D721Med (cell line): ENCODE measurements at regions not wholly inside any gene's neighbourhood (a gene's known extent, or its start where the extent isn't known, plus 50 kb on each side); places are given as distances from the start of the nearest gene placed in this dataset.

ENCODE experiments used
- DNase-seq: peaks from one replicate; pipeline ENCODE4 v3.0.0; 2011; ENCODE audit warnings: low spot score; ENCODE audit not compliant: insufficient read length
- FAIRE-seq: peaks from 2 replicates; lab custom pipeline; 2011; peaks lifted over from hg19 to GRCh38; lab: Jason Lieb, UNC
- TF ChIP-seq, protein P1 (sequence below): IDR thresholded peaks from 2 replicates; pipeline ENCODE4 v1.5.1; 2012; ENCODE audit warnings: mild to moderate bottlenecking, control low read depth; ENCODE audit not compliant: insufficient read depth; ENCODE audit errors: missing control alignments

DNA sequence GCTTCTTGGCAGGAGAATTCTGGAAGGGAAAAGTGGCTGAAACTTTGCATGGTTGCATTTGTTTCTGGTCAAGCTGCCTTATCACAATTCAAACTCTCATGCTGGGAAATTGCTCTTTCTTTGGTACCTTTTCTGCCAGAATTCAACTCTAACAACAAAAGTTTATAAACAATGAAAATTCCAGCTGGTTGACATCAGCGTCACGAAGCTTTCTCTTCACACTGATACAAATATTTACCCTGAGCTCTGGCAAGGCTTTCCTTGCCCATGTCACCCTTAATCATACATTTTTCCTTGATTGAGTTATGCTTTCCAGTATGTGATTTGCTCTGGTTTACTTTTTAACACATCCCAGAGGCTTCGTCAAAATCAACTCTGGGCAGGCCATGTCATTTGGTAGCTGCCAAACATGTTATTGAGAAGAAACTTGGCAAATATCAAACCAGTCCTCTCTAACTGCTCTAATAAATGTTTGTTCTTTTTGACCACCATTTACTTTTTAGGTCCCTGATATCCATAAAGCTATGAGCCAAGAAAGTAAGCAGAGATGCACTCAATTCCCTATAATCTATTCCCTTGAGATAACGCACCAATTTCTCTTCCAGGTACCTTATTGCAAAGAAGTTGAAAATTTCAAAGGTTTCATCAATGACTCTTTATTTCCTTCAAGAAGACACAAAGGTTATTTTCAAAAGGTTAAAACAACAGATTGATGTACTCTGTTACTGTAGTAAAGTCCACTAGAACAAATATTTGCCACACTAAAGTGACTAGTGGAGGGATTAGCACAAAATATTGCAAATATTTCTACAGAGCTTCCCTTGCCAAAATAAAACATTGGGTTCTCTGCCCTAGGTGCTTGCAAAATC is 1241.1 kb upstream of the ZEB2 start:
- DNase-seq (no peak), FAIRE-seq (no peak)
- TF ChIP-seq, protein P1, sequence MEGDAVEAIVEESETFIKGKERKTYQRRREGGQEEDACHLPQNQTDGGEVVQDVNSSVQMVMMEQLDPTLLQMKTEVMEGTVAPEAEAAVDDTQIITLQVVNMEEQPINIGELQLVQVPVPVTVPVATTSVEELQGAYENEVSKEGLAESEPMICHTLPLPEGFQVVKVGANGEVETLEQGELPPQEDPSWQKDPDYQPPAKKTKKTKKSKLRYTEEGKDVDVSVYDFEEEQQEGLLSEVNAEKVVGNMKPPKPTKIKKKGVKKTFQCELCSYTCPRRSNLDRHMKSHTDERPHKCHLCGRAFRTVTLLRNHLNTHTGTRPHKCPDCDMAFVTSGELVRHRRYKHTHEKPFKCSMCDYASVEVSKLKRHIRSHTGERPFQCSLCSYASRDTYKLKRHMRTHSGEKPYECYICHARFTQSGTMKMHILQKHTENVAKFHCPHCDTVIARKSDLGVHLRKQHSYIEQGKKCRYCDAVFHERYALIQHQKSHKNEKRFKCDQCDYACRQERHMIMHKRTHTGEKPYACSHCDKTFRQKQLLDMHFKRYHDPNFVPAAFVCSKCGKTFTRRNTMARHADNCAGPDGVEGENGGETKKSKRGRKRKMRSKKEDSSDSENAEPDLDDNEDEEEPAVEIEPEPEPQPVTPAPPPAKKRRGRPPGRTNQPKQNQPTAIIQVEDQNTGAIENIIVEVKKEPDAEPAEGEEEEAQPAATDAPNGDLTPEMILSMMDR = no peak

DNA sequence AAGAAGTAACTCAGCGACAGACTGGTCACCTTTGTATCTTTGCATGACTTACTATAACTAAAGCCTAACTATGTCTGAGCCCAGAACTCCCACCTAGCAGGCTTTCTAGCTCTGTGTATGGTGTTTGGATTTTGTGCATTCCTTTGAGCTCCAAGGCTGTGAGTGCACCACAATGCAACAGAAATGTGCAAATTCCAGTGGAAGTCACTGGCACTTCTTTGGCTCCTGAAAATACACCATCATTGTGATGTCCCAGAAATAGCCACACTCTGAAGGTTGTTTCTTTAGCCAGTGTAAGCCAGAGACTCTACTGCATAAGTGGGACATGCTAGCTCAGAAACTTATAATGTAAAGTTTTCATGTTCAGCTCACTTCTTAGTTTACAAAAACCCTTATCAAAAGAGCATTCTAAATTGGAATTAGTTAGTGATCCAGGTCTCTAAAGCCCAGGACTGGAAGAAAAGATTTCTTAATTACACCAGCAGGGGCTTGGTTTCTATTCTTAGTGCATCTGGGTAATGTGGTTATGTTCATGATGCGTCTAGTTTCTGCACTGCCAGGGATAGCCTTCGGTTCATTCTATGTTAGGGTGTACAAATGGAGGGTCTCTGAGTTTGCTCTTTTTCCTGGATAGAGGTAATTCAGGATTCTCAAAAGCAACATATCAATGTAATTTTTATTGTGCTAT is 1239.5 kb upstream of the ZEB2 start:
- no peak for DNase-seq
- TF ChIP-seq, protein P1 = no peak
- FAIRE-seq = no peak

DNA sequence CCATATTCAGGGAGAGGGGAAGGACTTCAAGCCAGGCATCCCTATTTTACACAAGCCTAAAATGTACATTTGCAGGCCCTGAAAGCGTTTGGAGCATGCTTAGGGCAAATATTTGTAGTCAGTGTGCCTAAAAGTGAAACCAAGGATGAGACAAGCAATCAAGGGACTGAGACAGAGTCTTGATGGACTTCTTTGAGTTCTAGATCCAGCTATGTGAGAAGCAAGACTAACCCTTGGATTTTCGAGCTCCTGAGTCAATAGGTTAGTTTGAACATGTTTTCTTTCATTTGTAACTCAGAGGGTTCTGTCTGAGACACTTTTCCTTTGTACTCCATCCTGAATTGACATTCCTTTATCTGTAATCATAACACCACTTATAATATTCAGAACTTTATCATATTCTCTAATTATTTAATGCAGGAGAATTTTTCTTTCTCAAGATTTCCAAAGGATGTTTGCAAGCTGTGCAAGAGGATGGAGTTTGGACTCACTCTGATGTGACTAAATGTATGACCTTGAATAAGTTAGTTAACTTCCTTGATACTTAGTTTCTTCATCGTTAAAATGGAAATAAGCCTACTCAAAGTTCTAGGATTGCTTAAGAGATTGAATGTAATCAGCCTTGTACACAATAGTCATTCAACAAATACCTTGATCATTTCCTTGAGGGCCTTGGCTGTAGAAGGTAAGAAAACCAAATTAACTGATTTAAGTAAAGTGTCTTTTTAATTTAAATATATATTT is 1237.8 kb upstream of the ZEB2 start:
- DNase-seq = no peak
- TF ChIP-seq, protein P1 = no peak
- FAIRE-seq = no peak

DNA sequence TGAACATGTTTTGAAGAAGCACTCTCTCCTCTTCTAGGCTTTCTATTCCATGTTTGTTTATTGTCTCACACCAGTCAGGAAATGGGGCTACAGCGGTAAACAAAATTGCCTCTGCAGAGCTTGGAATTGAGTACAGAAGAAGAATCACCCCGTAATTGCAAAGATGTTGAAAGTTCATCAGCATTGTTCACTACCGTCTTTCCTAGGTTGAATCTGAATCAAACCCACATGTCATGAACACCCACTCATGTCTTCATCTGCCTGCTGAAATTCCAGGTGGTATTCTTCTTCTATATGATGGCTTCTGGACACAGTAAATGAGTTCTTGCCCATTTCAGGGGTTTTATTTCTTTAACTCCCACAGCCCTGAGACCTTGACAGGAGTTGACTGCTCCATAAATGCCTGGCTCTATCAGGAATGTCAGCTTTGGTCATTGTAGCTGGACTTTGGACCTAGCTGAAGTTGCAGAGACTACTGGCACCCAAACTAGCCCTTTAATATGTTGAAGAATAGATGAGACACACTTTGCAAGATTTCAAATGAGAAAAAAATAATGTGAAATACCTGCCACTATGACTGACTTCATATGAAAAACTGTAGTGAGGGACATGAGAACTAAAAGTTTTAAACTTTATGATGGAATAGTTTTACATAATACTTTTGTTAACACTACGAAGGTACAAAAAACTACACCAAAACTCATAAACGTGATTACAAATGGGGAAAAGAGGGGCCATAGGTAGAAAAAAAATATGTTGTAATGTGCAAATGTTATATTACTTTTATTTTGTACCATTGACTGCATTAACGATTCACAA is 1235.3 kb upstream of the ZEB2 start:
- DNase-seq (no peak), FAIRE-seq (no peak)
- TF ChIP-seq, protein P1 = no peak

DNA sequence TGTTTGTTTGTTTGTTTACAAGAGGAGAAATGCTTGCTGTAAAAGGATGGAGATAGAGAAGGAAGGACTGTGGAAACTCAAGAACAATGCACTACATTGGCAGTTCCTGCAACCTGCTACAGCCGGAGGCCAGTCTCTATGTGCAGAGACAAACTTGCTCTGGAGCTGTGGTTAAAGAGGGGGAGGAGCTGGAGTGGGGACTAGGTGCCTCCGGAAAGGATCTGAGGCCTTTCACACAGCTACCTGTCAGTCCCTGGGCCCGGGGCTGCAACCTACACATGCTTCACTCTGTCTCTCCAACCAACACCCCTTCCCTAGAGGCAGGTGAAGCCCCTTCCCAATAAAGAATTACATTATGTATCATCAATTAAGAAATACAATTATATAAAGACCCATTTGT is 1234.0 kb upstream of the ZEB2 start:
- DNase-seq (no peak), FAIRE-seq (no peak)
- TF ChIP-seq, protein P1 = no peak

DNA sequence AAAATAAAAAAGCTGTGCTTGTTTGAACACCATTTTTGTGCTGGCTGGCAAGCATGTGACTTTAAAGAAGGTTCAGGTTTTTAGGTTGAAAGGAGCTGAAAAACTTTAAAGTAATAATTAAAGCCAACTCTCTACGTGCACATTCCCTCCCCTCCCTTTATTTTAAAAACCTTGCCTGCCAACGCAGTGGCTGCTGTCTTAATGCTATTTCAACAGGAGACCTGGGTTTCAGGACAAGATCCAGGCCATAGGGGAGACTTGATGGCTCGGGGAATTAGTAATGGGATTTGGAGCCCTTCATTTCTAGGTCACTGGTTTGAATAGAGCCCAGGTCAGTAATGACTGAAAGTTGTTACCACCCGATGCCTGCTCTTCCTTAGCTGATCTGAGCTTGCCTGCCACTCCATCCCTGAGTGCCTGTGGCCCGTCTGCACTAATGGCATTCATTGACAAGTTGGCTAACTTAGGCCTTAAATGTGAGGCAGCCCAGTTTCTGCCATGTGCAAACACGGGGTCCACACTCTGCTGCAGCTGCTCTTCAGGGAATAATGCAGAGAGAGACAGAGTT is 1233.2 kb upstream of the ZEB2 start:
- TF ChIP-seq, protein P1 = no peak
- DNase-seq (no peak), FAIRE-seq (no peak)
